ENCODE measurements at regions not wholly inside any gene's neighbourhood (a gene's known extent, or its start where the extent isn't known, plus 50 kb on each side); places are given as distances from the start of the nearest gene placed in this dataset.

- ATAC-seq (no peak), DNase-seq (no peak)
Observed at GRCh38 chr14:101045511-101045910, 142.0 kb upstream of the RTL1 start.

DNA sequence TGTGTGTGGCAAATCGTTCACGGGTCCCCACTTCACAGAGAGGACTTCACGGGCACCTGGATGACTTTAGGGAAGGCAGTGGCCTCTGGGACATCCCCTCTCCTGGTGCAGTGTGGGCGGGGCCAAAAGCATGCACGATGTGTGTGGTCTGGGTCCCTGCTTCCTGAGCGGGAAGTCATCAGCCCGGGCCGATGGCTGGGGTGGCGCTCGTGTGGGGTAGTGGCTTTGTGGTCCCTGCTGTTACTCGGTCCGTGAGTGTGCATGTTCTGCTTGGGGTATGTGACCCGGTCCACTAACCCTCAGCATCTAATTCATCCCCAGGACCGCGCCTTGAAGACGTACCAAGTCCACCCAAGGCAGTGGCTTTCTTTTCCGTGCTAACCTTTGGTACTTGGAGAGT lies 142.5 kb upstream of the RTL1 start:
- no peak for ATAC-seq
- DNase-seq = no peak

DNA sequence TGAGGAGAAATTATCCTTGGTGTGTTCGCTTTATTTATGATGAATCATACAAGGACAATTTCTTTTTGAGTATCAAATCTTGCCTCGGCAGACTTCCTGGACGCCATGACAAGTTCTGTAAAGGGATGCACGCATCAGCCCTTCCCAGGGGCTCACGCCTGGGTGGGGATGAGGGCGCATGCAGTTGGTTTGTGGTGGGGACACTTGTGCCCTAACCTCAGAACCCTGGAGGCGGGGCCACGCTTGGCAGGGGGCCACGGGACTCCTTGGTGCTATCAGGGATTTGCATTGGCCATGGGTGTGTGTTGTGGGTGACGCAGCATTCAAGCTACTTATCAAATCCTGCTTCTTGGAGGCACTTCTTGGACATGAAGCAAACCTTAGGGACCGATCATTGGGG lies 143.8 kb upstream of the RTL1 start:
- DNase-seq = no peak
- no peak for ATAC-seq

DNA sequence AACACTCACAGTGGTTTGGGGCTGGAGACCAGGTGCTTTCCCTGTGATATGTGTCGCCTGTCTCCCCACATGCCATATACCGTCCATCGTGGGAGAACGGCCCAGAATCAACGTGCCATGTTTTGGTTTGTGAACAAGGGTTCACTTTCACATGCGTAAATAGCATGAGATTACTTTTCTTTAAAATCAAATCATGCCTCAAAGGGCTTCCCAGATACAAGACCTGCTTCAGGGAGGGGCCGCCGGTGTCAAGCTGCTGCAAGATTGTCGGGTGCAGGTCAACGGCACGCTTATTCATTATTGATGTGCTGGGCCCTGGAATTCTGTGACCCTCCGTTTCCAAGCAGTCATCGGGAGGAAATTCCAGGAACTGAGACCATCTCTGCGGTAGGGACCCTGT lies 145.2 kb upstream of the RTL1 start:
- DNase-seq (no peak), ATAC-seq (no peak)

GRCh38 chr14:101049511-101049910 lies 146.0 kb upstream of the RTL1 start:
- ATAC-seq (no peak), DNase-seq (no peak)

DNA sequence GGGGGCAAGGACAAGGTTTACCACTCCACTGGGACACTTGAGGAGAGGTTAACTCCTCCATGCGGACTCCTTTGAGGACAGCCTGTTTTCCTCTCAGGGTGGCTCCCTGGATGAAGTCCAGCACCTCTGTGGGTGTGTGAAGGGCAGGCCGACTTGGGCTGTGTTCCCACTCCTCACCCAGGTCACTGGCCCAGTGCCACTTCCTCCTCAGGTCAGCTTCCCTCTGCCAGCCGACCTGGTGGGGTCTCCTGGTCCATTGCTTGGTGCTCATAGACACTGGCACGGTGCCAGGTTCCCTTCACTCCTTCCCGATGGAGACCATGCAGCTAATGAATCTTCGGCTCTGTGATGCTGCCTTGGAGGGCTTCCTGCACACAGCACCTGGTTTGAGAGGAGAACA lies 146.4 kb upstream of the RTL1 start:
- ATAC-seq = no peak

GRCh38 chr14:101050901-101051490 lies 147.5 kb upstream of the RTL1 start:
- no peak for ATAC-seq

More for the DNA sequence above, 146.4 kb upstream of the RTL1 start:
- DNase-seq = no peak

DNA sequence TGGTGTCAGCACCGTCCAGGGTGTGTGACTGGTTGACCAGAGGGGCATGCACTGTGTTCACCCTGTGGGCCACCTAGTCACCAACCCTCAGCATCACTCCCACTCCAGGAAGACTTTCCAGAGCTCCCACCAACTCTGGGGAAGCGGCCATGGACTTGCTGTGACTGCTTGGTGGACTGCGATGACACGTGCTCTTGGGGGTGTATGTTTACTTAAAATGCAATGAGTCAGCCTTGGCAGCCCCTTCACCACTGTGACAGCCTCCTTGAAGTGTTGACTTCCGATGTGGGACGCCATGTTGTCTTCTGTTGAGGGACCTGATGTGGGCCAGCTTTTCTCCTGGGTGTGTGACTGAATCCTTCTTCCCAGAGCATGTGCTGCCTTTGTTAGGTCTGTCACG lies 151.1 kb upstream of the RTL1 start:
- no peak for DNase-seq
- ATAC-seq = no peak

More at GRCh38 chr14:101050901-101051490, 147.5 kb upstream of the RTL1 start:
- no peak for DNase-seq

GRCh38 chr14:101055106-101055662 lies 151.7 kb upstream of the RTL1 start:
- no peak for ATAC-seq
- no peak for DNase-seq

DNA sequence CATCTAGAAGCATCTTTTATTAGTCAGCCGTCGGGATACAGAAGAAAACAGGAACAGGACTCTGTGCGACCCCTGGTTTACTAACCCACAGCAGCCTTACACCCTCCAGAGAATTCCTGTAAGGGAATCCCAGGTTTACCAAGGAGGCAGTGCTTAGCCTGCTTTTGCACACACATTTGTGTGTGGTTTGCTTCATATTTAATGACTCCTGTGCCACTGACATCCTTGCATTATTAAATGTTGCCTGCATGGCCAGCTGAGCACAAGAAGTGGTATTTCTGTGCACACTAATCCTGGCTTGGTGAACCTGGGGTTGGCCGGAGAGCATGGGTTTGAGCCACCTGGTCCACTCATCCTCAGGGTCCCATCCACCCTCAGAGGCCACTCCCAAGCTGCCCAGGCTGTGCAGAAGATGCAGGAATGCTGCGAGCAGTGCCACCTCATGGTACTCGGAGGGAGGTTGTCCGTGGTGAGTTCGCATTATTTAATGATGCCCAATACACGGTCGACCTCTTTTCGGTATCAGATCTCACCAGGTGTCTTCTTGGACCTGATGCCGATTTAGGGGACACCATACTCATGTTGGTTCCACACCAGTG lies 152.4 kb upstream of the RTL1 start:
- ATAC-seq (no peak), DNase-seq (no peak)

DNA sequence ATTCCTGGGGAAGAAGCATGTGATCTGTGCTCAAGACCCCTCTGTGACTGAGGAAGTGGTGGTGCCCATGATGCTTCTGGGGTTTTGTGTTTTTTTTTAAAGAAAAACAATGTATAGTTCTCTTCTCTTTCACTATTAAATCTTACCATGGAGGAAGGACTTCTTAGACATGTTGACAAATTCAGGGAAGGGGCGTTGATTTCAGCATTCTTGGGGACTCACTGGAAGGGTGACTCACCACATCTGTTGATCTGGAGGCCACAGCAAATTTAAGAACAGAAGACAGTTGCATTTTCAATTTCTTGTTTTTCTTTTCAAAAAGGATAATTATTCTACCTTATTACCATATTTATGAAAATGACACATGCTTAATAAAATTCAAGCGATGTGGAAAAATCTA lies 152.9 kb upstream of the RTL1 start:
- ATAC-seq (no peak), DNase-seq (no peak)

DNA sequence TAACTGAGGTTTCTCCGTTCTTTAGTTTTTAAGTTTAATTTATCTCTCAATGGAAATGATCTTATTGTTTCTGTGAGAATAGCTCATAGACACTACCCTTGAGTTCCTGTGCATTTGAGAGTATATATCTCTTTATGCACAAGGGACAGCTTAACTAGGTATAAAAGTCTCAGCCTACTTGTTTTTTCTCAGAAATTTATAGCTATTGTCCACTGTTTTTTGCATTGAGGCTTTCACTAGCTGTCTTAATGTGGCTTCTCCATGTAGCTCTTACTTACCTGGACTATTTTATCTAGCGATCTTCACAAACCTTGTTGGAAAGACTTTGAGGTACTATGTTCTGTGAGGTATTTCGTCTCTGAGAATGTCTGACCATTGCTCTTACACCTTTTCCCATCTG lies 153.9 kb upstream of the RTL1 start:
- no peak for DNase-seq
- ATAC-seq = no peak

DNA sequence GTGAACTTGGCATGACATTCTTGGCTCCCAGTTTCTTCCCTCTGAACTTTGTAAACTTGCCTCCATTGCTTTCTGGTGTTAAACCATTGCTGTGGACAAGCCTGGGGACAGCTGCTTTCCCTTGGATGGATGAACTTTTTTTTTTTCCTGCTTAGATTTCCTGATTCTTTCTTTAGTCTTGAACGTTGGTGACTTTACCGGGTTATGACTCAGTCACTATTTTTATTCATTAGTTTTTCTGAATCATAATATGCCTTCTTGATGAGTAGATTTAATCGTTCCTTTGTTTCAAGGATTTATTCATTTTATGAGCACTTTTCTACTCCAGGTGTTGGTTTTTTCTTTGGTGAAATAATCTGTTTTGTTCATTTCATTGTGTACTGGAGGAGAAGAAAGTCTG lies 155.0 kb upstream of the RTL1 start:
- no peak for DNase-seq
- no peak for ATAC-seq

GRCh38 chr14:101060171-101060601 lies 156.7 kb upstream of the RTL1 start:
- ATAC-seq (no peak), DNase-seq (no peak)

DNA sequence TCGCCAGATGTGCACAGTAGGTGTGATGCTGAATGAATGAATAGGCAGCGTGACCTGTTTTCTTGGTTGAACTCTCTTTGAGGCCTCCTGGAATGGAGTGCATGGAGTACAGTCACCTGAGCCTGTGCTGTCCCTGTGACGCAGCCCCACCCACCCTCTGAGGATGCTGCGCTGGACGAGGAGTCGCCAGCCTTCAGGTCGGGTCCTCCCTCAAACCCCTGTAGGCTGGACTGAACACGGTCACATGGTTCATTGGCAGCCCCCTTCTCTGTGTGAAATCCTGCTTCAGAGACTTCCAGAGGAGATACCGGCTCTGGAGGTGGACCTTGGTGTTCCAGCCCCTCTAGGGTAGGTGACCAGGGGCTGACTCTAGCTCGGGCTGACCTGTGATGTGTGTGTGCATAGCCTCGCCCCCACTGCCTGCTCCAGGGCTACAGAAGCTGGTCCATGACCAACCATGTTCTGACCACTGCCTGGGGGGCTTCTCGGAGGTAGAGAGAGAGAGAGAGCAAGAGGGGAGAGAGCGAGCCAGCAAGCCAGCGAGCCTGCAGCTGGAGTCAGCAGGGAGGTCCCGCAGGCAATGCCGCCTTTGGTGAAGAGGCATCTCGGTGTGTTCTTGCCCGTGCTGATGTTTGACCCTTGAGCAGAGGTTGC lies 158.0 kb upstream of the RTL1 start:
- ATAC-seq (no peak), DNase-seq (no peak)

DNA sequence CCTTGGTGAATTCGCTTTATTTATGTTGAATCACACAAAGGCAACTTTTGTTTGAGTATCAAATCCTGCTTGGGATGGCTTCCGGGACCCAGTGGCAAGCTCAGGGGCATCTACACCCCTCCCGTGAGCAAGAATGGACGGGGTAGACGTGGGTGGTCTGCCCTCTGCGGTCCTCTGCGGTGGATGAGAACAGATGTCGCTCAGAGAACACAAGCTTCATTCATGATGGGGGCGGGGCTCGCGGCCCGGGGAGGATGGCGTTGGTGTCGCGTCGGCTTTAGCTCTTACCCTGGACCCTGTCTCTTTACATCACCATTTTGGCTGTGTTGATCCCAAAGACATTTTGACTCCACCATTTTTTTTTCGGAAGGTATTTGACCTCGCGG lies 158.5 kb upstream of the RTL1 start:
- DNase-seq (no peak), ATAC-seq (no peak)

DNA sequence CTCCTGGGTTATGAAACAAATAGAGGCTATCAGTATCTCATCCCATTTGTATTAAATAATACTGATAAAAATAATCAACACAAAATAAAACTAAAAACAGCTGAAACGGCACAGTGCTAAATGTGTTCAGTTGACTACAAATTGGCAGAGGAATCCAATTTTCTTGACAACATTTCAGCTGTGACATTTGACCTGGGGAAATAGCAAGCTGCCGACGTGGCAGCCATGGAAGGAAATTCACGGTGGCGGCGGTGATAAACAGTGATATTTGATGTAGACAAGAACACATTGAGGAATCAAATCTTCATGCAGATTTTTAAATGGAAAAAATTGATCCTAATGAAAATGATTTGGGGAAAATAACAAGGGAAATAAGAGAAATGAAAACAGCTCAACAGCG lies 159.1 kb upstream of the RTL1 start:
- ATAC-seq (no peak), DNase-seq (no peak)

- DNase-seq (no peak), ATAC-seq (no peak)
Observed at GRCh38 chr14:101063121-101063520, 159.6 kb upstream of the RTL1 start.

- no peak for ATAC-seq
Observed at GRCh38 chr14:101064121-101064661, 160.7 kb upstream of the RTL1 start.

DNA sequence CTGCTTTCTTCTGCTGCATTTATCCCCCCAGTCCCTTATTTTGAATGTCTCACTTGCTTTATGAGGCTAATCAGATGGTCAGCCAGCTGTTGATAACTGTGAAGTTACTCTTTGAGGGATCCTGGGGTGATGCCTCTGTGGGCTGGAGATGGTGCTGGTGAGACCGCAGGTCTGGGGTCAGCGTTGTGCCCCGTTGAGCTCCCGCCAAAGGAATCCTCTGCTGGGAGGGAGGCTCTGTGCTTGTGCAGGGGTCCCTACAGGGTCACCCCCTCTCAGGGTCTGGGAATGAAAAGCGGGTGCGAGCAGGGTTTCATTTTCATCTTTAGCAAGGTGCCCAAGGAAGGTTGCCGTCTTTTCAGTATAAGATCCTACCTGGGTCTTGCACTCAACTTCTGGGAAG lies 161.2 kb upstream of the RTL1 start:
- no peak for DNase-seq
- no peak for ATAC-seq

More at GRCh38 chr14:101064121-101064661, 160.7 kb upstream of the RTL1 start:
- no peak for DNase-seq

GRCh38 chr14:101065246-101065645 lies 161.7 kb upstream of the RTL1 start:
- no peak for DNase-seq
- no peak for ATAC-seq

DNA sequence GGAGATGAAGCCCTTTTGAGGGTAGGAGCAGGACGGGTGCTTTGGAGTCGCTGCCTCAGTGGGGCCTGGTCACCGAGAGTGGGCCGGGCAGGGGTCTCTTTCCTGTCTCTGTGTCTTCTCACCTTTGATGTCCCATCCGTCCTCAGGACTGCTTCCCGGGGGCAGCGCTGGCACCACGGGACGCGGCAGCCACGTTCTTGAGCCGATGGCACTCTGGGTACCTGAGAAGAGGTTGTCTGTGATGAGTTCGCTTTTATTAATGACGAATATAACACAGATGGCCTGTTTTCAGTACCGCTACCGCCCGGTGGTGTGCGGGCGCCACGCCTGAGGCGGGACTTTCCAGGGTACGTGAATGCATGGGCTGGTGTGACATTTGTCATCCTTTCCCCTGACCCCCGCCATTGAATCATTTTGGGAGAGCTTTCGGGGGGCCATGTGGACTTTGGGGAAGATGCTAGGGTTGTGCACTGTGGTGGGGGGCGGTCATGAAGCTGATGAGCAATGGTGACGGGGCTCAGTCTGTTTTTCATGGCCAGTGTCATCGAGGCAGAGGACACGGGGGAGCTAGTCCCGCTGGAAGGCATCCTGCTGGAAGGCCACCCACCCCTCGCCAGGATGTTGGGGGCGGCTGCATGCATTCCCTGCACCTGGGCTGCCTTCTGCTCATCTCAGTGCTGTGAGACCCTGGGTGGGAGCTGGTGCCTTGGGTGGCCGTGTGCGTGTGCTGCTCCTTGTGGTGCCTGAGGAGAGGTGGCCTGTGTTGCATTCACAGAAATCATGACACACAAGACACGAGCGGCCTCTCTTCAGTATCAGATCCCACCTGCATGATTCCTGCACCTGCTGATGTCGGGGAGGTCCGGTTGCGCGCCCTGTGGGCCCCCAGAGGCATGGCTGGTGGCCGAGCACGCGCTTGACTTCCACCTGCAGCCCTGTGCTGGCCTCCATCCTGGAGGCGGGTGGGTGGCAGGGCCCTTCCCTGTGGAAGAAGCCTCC lies 162.5 kb upstream of the RTL1 start:
- ATAC-seq (no peak), DNase-seq (no peak)
